Right lung (tissue), 2 donors: ENCODE measurements at regions not wholly inside any gene's neighbourhood (a gene's known extent, or its start where the extent isn't known, plus 50 kb on each side); places are given as distances from the start of the nearest gene placed in this dataset.
"Not testable (repeated sequence)": the region's sequence is repeated elsewhere in the genome, so short reads cannot be mapped to it uniquely, and the experiment has no call there.

Experiments used
- DNase-seq, 2 donors: peaks; one replicate each; pipeline ENCODE4 v3.0.0-alpha.2; 2013

GRCh38 chr10:35854661-35855060, 212.6 kb upstream of the FZD8 start:
- DNase-seq = no peak

- DNase-seq = no peak
These were observed 210.6 kb upstream of the FZD8 start for GRCh38 chr10:35852721-35853120.

DNA sequence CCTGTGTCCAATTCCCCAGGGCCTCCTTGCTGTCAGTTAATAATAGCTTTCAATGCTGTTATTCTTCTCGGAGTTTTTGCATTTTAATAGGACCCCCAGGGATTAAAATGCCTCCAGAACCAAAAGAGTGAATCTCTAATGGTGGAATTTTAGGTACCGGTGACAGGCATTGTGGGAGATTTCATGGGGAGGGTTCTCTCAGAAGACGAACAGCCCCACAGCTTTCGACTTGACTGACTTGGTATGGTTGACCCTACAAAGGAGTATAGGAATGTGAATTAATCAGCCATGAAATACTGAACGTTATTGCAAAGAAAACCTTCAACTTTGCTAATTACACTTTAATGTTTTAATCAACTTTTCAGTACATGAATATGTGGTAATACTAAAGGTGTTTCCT, 206.3 kb upstream of the FZD8 start:
- no peak for DNase-seq

- DNase-seq = peak in 1 of 2 donors; percentile 14
These were observed 202.6 kb upstream of the FZD8 start for GRCh38 chr10:35844686-35845085.

DNA sequence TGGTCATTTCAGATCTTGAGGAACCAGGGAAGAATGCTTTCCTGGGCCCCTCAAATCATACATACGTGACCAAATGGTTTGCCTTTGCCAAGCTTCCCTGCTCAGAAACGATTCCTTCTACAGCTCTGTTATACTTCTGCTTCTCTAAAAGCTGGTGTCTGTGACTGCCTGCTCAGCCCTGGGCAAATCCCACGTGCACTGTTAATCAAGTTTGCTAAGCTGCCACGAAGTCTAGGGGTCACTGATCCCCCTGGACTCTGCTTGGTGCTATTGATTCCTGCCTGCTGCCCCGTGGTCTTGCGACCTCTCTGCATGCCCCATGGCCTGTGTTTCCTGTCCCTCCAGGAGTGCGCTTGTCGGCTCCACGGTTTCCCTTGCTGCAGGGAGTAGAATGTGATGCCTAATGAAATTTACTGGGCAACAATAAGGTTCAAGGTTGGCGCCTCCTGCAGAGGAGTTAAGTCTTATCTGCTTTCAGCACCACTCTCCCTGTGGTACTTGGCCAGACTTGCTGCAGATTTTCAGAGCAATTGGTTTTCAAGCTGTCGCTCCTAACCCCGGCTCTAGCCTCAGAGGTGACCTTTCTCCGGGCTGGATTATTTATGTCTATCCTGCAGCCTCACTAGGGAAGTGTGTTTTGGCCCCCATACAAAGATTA, 201.6 kb upstream of the FZD8 start:
- DNase-seq = peak in 1 of 2 donors; percentile 16

DNA sequence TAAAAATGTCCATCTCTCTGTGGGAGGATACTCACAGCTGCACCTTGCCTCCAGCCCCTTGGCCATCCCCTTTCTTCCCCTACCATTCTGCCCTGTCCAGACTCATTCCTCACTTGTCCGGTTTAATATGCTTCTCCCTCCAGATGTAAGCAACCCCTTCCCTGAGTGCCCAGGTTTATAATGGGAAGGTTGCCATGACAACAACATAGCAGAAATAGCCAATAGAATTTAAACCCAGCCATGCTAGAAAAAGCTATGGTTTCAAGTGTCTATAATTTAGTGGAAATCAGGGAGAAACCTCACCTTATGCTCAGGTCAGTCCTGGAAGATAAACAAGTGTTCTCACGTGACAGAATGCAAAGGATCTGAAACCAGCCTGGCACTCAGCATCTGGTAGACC, 196.0 kb upstream of the FZD8 start:
- DNase-seq = no peak

- no peak for DNase-seq
These were observed 193.4 kb upstream of the FZD8 start for GRCh38 chr10:35835545-35835944.

GRCh38 chr10:35834877-35835494, 192.9 kb upstream of the FZD8 start:
- no peak for DNase-seq

- DNase-seq = no peak
These were observed 185.7 kb upstream of the FZD8 start for GRCh38 chr10:35827783-35828182.

DNA sequence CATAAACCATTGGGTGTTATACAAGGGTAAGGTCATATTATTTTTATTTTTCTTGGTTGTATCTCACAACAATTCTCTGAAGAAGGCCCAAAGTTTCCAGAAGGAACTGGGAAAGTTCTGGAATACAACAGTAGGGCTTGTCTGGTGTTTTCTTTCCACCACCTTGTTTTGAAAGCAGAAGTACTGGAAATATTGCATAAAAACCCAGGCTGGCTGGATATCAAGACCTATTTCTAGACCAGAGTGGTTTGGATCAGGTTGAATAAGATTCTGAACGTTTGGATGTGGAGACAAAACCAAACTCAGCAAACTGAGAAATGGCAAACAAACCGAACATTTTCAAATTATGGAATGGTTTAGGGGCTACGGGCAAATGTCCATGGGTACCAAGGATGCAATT, 182.6 kb upstream of the FZD8 start:
- no peak for DNase-seq

DNA sequence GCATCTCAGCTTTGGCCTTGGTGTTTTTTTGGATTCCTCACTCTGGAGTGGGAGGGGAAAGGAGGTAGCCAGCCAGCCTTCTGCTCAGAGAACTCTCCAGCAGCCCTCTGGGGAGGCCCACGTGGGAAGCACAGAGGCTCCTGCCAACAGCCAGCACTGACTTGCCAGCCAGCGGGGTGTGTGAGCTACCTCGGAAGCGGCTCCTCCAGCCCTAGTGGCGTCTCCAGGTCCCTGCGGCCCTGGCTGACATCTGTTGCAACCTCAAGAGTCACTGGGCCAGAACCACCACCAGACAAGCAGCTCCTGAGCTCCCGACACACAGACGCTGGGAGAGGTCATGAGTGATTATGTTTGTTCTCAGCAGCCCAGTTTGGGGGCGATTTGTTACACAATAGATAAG, 180.2 kb upstream of the FZD8 start:
- peak in 1 of 2 donors; percentile 28 for DNase-seq

GRCh38 chr10:35821339-35821911, 179.3 kb upstream of the FZD8 start:
- peak; percentile 41 for DNase-seq

DNA sequence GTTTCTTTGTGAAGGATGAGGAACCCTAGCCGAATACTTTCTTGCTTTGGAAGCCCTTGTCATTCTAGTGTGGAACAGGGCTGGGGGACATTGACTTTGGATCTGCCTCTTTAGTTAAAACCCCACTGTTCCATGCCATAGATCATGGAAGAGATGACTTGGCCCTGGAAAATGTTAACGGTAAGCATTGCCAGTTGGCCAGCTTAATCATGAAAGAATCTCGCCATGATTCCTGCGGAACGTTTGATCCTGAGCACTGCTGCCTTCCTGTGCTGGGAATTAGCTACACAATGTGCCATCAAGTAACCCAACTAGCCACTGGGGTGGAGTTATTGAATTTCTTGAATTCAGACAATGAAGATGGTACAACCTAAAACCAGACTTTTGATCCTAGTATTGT, 177.6 kb upstream of the FZD8 start:
- no peak for DNase-seq

DNA sequence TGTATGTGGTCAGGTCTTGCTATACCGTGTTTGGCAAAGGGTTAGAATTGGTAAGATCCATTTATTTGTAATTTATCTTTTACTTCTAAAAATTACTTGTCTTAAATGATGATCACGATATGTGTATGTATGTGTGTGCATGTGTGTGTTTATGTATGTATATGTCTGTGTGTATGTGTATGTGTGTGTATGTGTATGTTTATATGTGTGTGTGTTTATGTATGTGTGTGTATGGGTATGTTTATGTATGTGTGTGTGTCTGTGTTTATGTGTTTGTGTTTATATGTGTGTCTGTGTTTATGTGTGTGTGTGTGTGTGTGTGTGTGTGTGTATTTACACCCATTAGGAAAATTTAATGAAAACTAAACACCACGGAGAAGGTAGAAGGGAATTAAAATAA, 176.9 kb upstream of the FZD8 start:
- DNase-seq = no peak

- DNase-seq = not testable (repeated sequence)
These were observed 175.0 kb upstream of the FZD8 start for GRCh38 chr10:35817109-35817508.

GRCh38 chr10:35813219-35813618, 171.1 kb upstream of the FZD8 start:
- no peak for DNase-seq

DNA sequence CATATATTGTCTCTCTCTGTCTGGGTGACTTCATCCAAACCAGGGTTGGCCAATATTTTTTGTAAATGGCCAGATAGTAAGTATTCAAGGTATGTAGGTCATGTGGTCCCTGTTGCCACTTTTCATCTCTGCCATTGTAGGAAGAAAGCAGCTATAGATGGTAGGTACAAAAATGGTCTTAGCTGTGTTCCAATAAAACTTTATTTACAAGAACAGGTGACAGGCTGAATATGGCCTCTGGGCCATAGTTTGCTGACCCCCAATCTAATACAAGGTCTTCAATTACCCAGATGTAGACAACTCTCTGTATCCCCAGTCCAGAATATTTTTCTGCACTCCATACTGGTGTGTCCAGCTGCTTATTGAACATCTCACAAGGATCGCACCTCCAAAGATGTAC, 166.2 kb upstream of the FZD8 start:
- no peak for DNase-seq

DNA sequence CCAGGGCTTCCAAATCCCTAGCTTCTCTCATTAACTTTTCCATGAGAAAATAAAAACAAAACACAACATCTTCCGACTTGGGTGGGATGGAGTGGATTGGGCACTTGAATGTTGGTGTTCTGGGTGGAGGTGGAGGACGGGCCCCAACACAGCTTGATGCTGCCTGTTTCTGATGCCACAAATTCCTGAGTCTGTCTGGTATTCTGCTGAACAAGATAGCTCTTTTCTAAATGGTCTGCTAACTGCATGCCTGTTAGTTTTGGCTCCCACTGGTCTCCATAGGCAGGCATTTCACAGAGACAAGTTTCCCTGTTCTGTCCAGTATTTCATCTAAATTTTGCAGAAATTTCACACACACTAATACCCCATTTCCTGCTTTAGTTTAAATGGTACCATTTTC, 160.9 kb upstream of the FZD8 start:
- DNase-seq = no peak

GRCh38 chr10:35797187-35797586, 155.1 kb upstream of the FZD8 start:
- no peak for DNase-seq

DNA sequence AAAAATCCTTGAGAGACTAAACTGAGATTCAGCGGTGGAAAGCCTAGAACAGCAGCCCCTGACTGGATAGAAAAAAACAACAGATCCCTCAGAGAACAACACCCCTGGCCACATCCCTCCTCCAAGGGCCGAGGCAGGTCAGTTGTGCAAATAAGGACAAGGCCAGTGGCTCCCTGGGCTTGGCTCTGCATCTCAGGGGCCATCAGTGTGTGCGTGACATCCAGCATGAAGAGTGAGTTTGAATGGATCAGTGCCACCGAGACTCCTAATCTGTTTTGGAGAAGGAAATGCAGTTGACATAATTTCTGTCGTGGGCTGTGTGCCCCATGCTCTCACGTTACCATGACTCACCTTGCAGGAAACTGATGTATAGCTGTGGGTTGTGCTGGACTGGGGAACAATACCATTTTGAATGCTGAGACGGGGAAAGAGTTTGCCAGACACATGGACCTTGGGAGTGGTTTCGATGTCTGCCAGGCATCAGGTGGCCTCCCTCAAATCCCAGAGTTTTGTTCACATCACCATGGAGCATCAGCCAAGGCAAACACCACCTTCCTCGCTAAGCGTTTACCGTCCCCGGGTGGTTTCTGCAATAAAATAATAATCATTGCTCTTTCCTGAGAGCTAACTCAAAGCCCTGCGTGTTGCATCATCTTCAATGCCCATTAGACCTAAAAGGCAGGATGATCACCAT, 153.2 kb upstream of the FZD8 start:
- no peak for DNase-seq

- no peak for DNase-seq
These were observed 152.6 kb upstream of the FZD8 start for GRCh38 chr10:35794703-35795102.

- no peak for DNase-seq
These were observed 150.2 kb upstream of the FZD8 start for GRCh38 chr10:35792291-35792690.

GRCh38 chr10:35789996-35790395, 147.9 kb upstream of the FZD8 start:
- DNase-seq = no peak
